ENCODE measurements at regions not wholly inside any gene's neighbourhood (a gene's known extent, or its start where the extent isn't known, plus 50 kb on each side); places are given as distances from the start of the nearest gene placed in this dataset.
"Not testable (repeated sequence)": the region's sequence is repeated elsewhere in the genome, so short reads cannot be mapped to it uniquely, and the experiment has no call there.

GRCh38 chr13:22793598-22794134 lies 387.1 kb upstream of the SGCG start:
- Histone ChIP-seq H3K9me3 (no peaks in the 10 kb centered on the region), H3K27me3 (peaks cover 0 to 30% (median 14%) of the 10 kb centered on the region in 7 donors), H3K27ac (no peak overlapping the region), H3K4me1 (no peaks in the 10 kb centered on the region), H3K36me3 (no peaks in the 10 kb centered on the region), H3K4me3 (no peak overlapping the region)
- WGBS, 2 donors: 72 to 74% methylated on average over 10 of the region's 10 CpGs
- TF ChIP-seq CTCF (IDR thresholded peaks at IDR 0.05): no peak
- intact Hi-C loops (cut with DNase I): no loop called here
- no peak for ATAC-seq
- no peak for DNase-seq

GRCh38 chr13:22800526-22801401 lies 380.0 kb upstream of the SGCG start:
- Histone ChIP-seq H3K36me3 (no peaks in the 10 kb centered on the region), H3K9me3 (no peaks in the 10 kb centered on the region), H3K4me3 (no peak overlapping the region), H3K27me3 (peaks cover 0 to 12% (median 9%) of the 10 kb centered on the region in 7 donors), H3K4me1 (no peaks in the 10 kb centered on the region), H3K27ac (no peak overlapping the region)
- DNase-seq: peak in 1 of 2 donors; percentile 16
- peak in 7 of 8 donors; percentile 41 to 82 (median 67) for ATAC-seq
- intact Hi-C loops (cut with DNase I): loop anchor here in 9 of 10 donors (2.0 to 10.0 kb wide), 5 partner anchors 217 to 374 kb away; no protein-coding TSS in a partner anchor
- WGBS, 2 donors: 45 to 67% methylated on average over 5 of the region's 5 CpGs
- no peak for TF ChIP-seq CTCF (IDR thresholded peaks at IDR 0.05)

- Histone ChIP-seq H3K9me3 (no peaks in the 10 kb centered on the region), H3K4me3 (no peak overlapping the region), H3K27ac (no peak overlapping the region), H3K27me3 (peaks cover 0 to 11% (median 8%) of the 10 kb centered on the region in 7 donors), H3K36me3 (no peaks in the 10 kb centered on the region), H3K4me1 (no peaks in the 10 kb centered on the region)
- DNase-seq: no peak
- ATAC-seq: peak in 3 of 8 donors; percentile 19 to 44 (median 31)
- TF ChIP-seq CTCF (IDR thresholded peaks at IDR 0.05): peak in 7 of 9 donors; percentile 31 to 53 (median 41)
- 48 to 55% methylated on average over 3 of the region's 3 CpGs for WGBS, 2 donors
- intact Hi-C loops (cut with DNase I): loop anchor here in 9 of 10 donors (2.0 to 10.0 kb wide), 5 partner anchors 216 to 373 kb away; no protein-coding TSS in a partner anchor
Observed at GRCh38 chr13:22801402-22802003, 379.3 kb upstream of the SGCG start.

GRCh38 chr13:22812793-22813192 lies 368.0 kb upstream of the SGCG start:
- 15 to 16% methylated on average over 3 of the region's 3 CpGs for WGBS, 2 donors
- Histone ChIP-seq H3K4me3 (no peak overlapping the region), H3K9me3 (no peaks in the 10 kb centered on the region), H3K36me3 (no peaks in the 10 kb centered on the region), H3K27ac (no peak overlapping the region), H3K27me3 (peaks cover 0 to 4% (median 0%) of the 10 kb centered on the region in 7 donors), H3K4me1 (peaks cover 0 to 13% (median 7%) of the 10 kb centered on the region in 9 donors)
- DNase-seq: no peak
- peak in 3 of 8 donors; percentile 38 to 70 (median 67) for ATAC-seq
- intact Hi-C loops (cut with DNase I): no loop called here
- TF ChIP-seq CTCF (IDR thresholded peaks at IDR 0.05): no peak

GRCh38 chr13:22813531-22814377 lies 367.0 kb upstream of the SGCG start:
- H3K27ac ChIP-seq; intact Hi-C loops (cut with DNase I); H3K36me3 ChIP-seq; DNase-seq; H3K9me3 ChIP-seq; ATAC-seq; H3K4me3 ChIP-seq; H3K27me3 ChIP-seq: not testable (repeated sequence)
- WGBS, 2 donors: 28 to 31% methylated on average over 21 of the region's 21 CpGs
- peaks cover 0 to 13% (median 7%) of the 10 kb centered on the region in 9 donors for H3K4me1 ChIP-seq

- 65 to 71% methylated on average over 8 of the region's 8 CpGs for WGBS, 2 donors
- H3K4me3 ChIP-seq; ATAC-seq; H3K36me3 ChIP-seq; DNase-seq; intact Hi-C loops (cut with DNase I); H3K9me3 ChIP-seq; H3K27me3 ChIP-seq; H3K27ac ChIP-seq: not testable (repeated sequence)
- peaks cover 0 to 13% (median 7%) of the 10 kb centered on the region in 9 donors for H3K4me1 ChIP-seq
Observed at GRCh38 chr13:22814433-22814832, 366.3 kb upstream of the SGCG start.
